ENCODE measurements at regions not wholly inside any gene's neighbourhood (a gene's known extent, or its start where the extent isn't known, plus 50 kb on each side); places are given as distances from the start of the nearest gene placed in this dataset.

GRCh38 chr10:90195288-90195840 is 494.0 kb downstream of the KIF20B start:
- Histone ChIP-seq H3K9ac (ENCODE audit: low read depth in 1 of 2, low read length in 2 of 2) (no peak overlapping the region), H3K36me3 (ENCODE audit: control insufficient read depth in 4 of 4, insufficient read depth in 3 of 4, low read depth in 1 of 4, low read length in 3 of 4) (no peaks in the 10 kb centered on the region), H3K27ac (ENCODE audit: low read depth in 1 of 2, low read length in 2 of 2) (no peak overlapping the region), H3K4me3 (ENCODE audit: low read depth in 1 of 3, low read length in 3 of 3) (no peak overlapping the region), H3K9me3 (ENCODE audit: control insufficient read depth in 4 of 4, low read length in 3 of 4) (no peaks in the 10 kb centered on the region), H3K4me1 (ENCODE audit: control insufficient read depth in 4 of 4, insufficient read depth in 4 of 4, low read length in 3 of 4) (no peaks in the 10 kb centered on the region), H3K27me3 (ENCODE audit: control insufficient read depth in 4 of 4, insufficient read depth in 4 of 4, low read length in 3 of 4) (no peaks in the 10 kb centered on the region)
- TF ChIP-seq RXRA (IDR thresholded peaks at IDR 0.05), result no peak
- TF ChIP-seq FOXA2 (IDR thresholded peaks at IDR 0.05), result no peak
- TF ChIP-seq HNF4A (conservative IDR thresholded peaks at IDR 0.05), result no peak
- no peak for TF ChIP-seq RAD21 (IDR thresholded peaks at IDR 0.05)
- no peak for TF ChIP-seq FOXA1 (IDR thresholded peaks at IDR 0.05)
- no peak for TF ChIP-seq YY1 (IDR thresholded peaks at IDR 0.05)
- TF ChIP-seq SP1 (IDR thresholded peaks at IDR 0.05), result no peak
- TF ChIP-seq TAF1 (conservative IDR thresholded peaks at IDR 0.05), result no peak
- TF ChIP-seq, protein P1, sequence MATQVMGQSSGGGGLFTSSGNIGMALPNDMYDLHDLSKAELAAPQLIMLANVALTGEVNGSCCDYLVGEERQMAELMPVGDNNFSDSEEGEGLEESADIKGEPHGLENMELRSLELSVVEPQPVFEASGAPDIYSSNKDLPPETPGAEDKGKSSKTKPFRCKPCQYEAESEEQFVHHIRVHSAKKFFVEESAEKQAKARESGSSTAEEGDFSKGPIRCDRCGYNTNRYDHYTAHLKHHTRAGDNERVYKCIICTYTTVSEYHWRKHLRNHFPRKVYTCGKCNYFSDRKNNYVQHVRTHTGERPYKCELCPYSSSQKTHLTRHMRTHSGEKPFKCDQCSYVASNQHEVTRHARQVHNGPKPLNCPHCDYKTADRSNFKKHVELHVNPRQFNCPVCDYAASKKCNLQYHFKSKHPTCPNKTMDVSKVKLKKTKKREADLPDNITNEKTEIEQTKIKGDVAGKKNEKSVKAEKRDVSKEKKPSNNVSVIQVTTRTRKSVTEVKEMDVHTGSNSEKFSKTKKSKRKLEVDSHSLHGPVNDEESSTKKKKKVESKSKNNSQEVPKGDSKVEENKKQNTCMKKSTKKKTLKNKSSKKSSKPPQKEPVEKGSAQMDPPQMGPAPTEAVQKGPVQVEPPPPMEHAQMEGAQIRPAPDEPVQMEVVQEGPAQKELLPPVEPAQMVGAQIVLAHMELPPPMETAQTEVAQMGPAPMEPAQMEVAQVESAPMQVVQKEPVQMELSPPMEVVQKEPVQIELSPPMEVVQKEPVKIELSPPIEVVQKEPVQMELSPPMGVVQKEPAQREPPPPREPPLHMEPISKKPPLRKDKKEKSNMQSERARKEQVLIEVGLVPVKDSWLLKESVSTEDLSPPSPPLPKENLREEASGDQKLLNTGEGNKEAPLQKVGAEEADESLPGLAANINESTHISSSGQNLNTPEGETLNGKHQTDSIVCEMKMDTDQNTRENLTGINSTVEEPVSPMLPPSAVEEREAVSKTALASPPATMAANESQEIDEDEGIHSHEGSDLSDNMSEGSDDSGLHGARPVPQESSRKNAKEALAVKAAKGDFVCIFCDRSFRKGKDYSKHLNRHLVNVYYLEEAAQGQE (IDR thresholded peaks at IDR 0.05), result no peak
- TF ChIP-seq, protein P2, sequence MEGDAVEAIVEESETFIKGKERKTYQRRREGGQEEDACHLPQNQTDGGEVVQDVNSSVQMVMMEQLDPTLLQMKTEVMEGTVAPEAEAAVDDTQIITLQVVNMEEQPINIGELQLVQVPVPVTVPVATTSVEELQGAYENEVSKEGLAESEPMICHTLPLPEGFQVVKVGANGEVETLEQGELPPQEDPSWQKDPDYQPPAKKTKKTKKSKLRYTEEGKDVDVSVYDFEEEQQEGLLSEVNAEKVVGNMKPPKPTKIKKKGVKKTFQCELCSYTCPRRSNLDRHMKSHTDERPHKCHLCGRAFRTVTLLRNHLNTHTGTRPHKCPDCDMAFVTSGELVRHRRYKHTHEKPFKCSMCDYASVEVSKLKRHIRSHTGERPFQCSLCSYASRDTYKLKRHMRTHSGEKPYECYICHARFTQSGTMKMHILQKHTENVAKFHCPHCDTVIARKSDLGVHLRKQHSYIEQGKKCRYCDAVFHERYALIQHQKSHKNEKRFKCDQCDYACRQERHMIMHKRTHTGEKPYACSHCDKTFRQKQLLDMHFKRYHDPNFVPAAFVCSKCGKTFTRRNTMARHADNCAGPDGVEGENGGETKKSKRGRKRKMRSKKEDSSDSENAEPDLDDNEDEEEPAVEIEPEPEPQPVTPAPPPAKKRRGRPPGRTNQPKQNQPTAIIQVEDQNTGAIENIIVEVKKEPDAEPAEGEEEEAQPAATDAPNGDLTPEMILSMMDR (IDR thresholded peaks at IDR 0.05; ENCODE audit: low read depth, low read length, missing input control), result no peak
- TF ChIP-seq JUND (IDR thresholded peaks at IDR 0.05), result no peak
- TF ChIP-seq GABPA (IDR thresholded peaks at IDR 0.05 in 1 of 2, conservative IDR thresholded peaks at IDR 0.05 in 1 of 2), result no peak
- TF ChIP-seq NR2F2 (IDR thresholded peaks at IDR 0.05), result no peak
- TF ChIP-seq, protein P3, sequence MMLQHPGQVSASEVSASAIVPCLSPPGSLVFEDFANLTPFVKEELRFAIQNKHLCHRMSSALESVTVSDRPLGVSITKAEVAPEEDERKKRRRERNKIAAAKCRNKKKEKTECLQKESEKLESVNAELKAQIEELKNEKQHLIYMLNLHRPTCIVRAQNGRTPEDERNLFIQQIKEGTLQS (IDR thresholded peaks at IDR 0.05), result no peak
- no peak for TF ChIP-seq HNF4G (IDR thresholded peaks at IDR 0.05)
- DNase-seq (ENCODE audit: low spot score), result no peak
- 66% methylated on average over 3 of the region's 3 CpGs for WGBS

- H3K4me1 ChIP-seq (ENCODE audit: control insufficient read depth in 4 of 4, insufficient read depth in 4 of 4, low read length in 3 of 4), result no peaks in the 10 kb centered on the region
- H3K4me3 ChIP-seq (ENCODE audit: low read depth in 1 of 3, low read length in 3 of 3), result no peak overlapping the region
- no peaks in the 10 kb centered on the region for H3K27me3 ChIP-seq (ENCODE audit: control insufficient read depth in 4 of 4, insufficient read depth in 4 of 4, low read length in 3 of 4)
- TF ChIP-seq RXRA (IDR thresholded peaks at IDR 0.05), result no peak
- TF ChIP-seq MAX (IDR thresholded peaks at IDR 0.05), result no peak
- TF ChIP-seq JUND (IDR thresholded peaks at IDR 0.05), result no peak
- no peak for TF ChIP-seq GABPA (IDR thresholded peaks at IDR 0.05 in 1 of 2, conservative IDR thresholded peaks at IDR 0.05 in 1 of 2)
- no peak for TF ChIP-seq EGR1 (IDR thresholded peaks at IDR 0.05; ENCODE audit: low read depth in 2 of 2)
- no peak for TF ChIP-seq HNF4A (conservative IDR thresholded peaks at IDR 0.05)
- TF ChIP-seq, protein P3 (IDR thresholded peaks at IDR 0.05), result no peak
- TF ChIP-seq HNF4G (IDR thresholded peaks at IDR 0.05), result no peak
- TF ChIP-seq, protein P2 (IDR thresholded peaks at IDR 0.05; ENCODE audit: low read depth, low read length, missing input control), result no peak
- TF ChIP-seq, protein P4, sequence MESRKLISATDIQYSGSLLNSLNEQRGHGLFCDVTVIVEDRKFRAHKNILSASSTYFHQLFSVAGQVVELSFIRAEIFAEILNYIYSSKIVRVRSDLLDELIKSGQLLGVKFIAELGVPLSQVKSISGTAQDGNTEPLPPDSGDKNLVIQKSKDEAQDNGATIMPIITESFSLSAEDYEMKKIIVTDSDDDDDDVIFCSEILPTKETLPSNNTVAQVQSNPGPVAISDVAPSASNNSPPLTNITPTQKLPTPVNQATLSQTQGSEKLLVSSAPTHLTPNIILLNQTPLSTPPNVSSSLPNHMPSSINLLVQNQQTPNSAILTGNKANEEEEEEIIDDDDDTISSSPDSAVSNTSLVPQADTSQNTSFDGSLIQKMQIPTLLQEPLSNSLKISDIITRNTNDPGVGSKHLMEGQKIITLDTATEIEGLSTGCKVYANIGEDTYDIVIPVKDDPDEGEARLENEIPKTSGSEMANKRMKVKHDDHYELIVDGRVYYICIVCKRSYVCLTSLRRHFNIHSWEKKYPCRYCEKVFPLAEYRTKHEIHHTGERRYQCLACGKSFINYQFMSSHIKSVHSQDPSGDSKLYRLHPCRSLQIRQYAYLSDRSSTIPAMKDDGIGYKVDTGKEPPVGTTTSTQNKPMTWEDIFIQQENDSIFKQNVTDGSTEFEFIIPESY (IDR thresholded peaks at IDR 0.05), result no peak
- no peak for TF ChIP-seq TAF1 (conservative IDR thresholded peaks at IDR 0.05)
- no peak for TF ChIP-seq NR2F2 (IDR thresholded peaks at IDR 0.05)
- no peak for TF ChIP-seq SP1 (IDR thresholded peaks at IDR 0.05)
- no peak overlapping the region for H3K27ac ChIP-seq (ENCODE audit: low read depth in 1 of 2, low read length in 2 of 2)
- no peaks in the 10 kb centered on the region for H3K9me3 ChIP-seq (ENCODE audit: control insufficient read depth in 4 of 4, low read length in 3 of 4)
- DNase-seq (ENCODE audit: low spot score), result no peak
- no peak overlapping the region for H3K9ac ChIP-seq (ENCODE audit: low read depth in 1 of 2, low read length in 2 of 2)
- no peaks in the 10 kb centered on the region for H3K36me3 ChIP-seq (ENCODE audit: control insufficient read depth in 4 of 4, insufficient read depth in 3 of 4, low read depth in 1 of 4, low read length in 3 of 4)
Observed at GRCh38 chr10:90197766-90198165, 496.4 kb downstream of the KIF20B start.
